ENCODE measurements at regions not wholly inside any gene's neighbourhood (a gene's known extent, or its start where the extent isn't known, plus 50 kb on each side); places are given as distances from the start of the nearest gene placed in this dataset.
A peak's percentile ranks its signal among the peaks of the same experiment; 100 is the strongest.

GRCh38 chr3:27591312-27592210 is 107.4 kb upstream of the SLC4A7 start:
- DNase-seq = no peak

GRCh38 chr3:27590437-27591298 is 106.5 kb upstream of the SLC4A7 start:
- DNase-seq = peak in 1 of 2 donors; percentile 26

GRCh38 chr3:27589795-27590194 is 105.6 kb upstream of the SLC4A7 start:
- no peak for DNase-seq

- DNase-seq = no peak
Measured at GRCh38 chr3:27585429-27585828, 101.2 kb upstream of the SLC4A7 start.

- DNase-seq = no peak
Measured at GRCh38 chr3:27584874-27585273, 100.7 kb upstream of the SLC4A7 start.

GRCh38 chr3:27581852-27582251 is 97.7 kb upstream of the SLC4A7 start:
- no peak for DNase-seq

- DNase-seq = no peak
Measured at GRCh38 chr3:27578032-27578431, 93.8 kb upstream of the SLC4A7 start.

- no peak for DNase-seq
Measured at GRCh38 chr3:27577504-27577903, 93.3 kb upstream of the SLC4A7 start.

GRCh38 chr3:27576171-27576570 is 92.0 kb upstream of the SLC4A7 start:
- DNase-seq = no peak

- DNase-seq = no peak
Measured at GRCh38 chr3:27575499-27575898, 91.3 kb upstream of the SLC4A7 start.

GRCh38 chr3:27574438-27574795 is 90.2 kb upstream of the SLC4A7 start:
- no peak for DNase-seq

GRCh38 chr3:27573780-27574437 is 89.7 kb upstream of the SLC4A7 start:
- DNase-seq = no peak

- DNase-seq = no peak
Measured at GRCh38 chr3:27573138-27573537, 89.0 kb upstream of the SLC4A7 start.

- no peak for DNase-seq
Measured at GRCh38 chr3:27571345-27571744, 87.2 kb upstream of the SLC4A7 start.

- DNase-seq = no peak
Measured at GRCh38 chr3:27570421-27571106, 86.4 kb upstream of the SLC4A7 start.

GRCh38 chr3:27568393-27568792 is 84.2 kb upstream of the SLC4A7 start:
- DNase-seq = no peak

- DNase-seq = no peak
Measured at GRCh38 chr3:27567251-27567650, 83.1 kb upstream of the SLC4A7 start.

GRCh38 chr3:27565201-27565852 is 81.1 kb upstream of the SLC4A7 start:
- no peak for DNase-seq

GRCh38 chr3:27561576-27561975 is 77.4 kb upstream of the SLC4A7 start:
- DNase-seq = no peak

GRCh38 chr3:27560484-27561056 is 76.4 kb upstream of the SLC4A7 start:
- no peak for DNase-seq

- DNase-seq = peak; percentile 34 to 53
Measured at GRCh38 chr3:27559835-27560234, 75.7 kb upstream of the SLC4A7 start.

Data from right lung (tissue), 2 donors.